Sigmoid colon (tissue), 4 donors: ENCODE measurements at regions not wholly inside any gene's neighbourhood (a gene's known extent, or its start where the extent isn't known, plus 50 kb on each side); places are given as distances from the start of the nearest gene placed in this dataset.

Experiments
- EP300 ChIP-seq, 4 donors: sonication (generic); formaldehyde crosslinking; IDR thresholded peaks; one replicate each; pipeline ENCODE4 v1.6.1; 2017; ENCODE audit warnings: antibody characterized with exemption in 4 of 4
- POLR2A ChIP-seq, 2 donors: fragments of 450-650 bp; IDR thresholded peaks; one replicate each; pipeline ENCODE4 v1.6.1; 2016; ENCODE audit warnings: antibody characterized with exemption in 2 of 2, mild to moderate bottlenecking in 2 of 2, moderate library complexity in 2 of 2
- TF ChIP-seq, protein P1 (sequence below), 4 experiments: fragments of 450-650 bp in 3 of 4; fragments of 200-600 bp in 1 of 4; IDR thresholded peaks; one replicate each; pipeline ENCODE4 v1.5.1; 2016 to 2019; ENCODE audit warnings: antibody characterized with exemption in 4 of 4, mild to moderate bottlenecking in 3 of 4, moderate library complexity in 2 of 4

GRCh38 chr4:182085051-182085480 is 158.1 kb upstream of the TENM3 start:
- TF ChIP-seq, protein P1, sequence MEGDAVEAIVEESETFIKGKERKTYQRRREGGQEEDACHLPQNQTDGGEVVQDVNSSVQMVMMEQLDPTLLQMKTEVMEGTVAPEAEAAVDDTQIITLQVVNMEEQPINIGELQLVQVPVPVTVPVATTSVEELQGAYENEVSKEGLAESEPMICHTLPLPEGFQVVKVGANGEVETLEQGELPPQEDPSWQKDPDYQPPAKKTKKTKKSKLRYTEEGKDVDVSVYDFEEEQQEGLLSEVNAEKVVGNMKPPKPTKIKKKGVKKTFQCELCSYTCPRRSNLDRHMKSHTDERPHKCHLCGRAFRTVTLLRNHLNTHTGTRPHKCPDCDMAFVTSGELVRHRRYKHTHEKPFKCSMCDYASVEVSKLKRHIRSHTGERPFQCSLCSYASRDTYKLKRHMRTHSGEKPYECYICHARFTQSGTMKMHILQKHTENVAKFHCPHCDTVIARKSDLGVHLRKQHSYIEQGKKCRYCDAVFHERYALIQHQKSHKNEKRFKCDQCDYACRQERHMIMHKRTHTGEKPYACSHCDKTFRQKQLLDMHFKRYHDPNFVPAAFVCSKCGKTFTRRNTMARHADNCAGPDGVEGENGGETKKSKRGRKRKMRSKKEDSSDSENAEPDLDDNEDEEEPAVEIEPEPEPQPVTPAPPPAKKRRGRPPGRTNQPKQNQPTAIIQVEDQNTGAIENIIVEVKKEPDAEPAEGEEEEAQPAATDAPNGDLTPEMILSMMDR (IDR thresholded peaks at IDR 0.05), result no peak
- TF ChIP-seq POLR2A (IDR thresholded peaks at IDR 0.05) (no peak), EP300 (IDR thresholded peaks at IDR 0.05) (no peak)
